ENCODE measurements at regions not wholly inside any gene's neighbourhood (a gene's known extent, or its start where the extent isn't known, plus 50 kb on each side); places are given as distances from the start of the nearest gene placed in this dataset.

DNA sequence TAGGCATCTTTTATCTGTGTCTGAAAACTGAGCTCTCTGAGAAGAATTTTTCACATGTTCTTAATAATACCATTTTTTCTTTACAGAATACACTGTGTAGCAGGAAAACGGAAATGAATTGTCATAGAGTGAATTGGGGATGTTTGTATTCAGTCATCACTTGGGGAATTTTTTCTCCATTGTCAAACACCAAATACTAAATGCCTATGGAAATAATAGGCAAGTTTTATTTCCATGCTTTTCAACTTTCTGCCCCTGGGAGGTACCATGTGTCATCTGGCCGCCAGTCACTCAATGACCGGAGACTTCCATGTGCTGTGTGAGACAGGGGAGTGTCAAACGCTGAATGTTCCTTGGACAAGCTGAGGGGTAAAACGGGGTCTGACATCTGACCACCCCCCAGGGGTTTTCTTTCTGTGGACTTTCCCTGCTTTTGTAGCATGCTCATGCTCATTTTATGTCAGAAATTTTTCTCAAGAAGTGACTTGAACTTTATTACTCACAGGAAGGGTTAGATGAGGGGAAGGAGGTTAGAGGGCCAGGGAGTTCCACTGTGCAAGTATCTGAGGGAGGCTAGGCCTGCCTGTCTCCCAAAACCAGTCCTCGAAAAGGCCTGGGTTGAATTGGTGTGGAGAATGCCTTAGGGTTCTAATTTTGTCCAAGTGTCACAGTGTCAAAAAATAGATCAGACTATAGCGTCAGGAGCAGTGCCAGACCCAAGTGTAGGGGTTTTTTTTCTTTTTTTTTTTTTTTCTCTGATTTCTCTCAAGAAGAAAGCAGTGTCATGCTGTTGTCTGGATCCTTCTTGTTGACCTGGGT, 438.6 kb downstream of the AGTPBP1 start:
- TF ChIP-seq, protein P1, sequence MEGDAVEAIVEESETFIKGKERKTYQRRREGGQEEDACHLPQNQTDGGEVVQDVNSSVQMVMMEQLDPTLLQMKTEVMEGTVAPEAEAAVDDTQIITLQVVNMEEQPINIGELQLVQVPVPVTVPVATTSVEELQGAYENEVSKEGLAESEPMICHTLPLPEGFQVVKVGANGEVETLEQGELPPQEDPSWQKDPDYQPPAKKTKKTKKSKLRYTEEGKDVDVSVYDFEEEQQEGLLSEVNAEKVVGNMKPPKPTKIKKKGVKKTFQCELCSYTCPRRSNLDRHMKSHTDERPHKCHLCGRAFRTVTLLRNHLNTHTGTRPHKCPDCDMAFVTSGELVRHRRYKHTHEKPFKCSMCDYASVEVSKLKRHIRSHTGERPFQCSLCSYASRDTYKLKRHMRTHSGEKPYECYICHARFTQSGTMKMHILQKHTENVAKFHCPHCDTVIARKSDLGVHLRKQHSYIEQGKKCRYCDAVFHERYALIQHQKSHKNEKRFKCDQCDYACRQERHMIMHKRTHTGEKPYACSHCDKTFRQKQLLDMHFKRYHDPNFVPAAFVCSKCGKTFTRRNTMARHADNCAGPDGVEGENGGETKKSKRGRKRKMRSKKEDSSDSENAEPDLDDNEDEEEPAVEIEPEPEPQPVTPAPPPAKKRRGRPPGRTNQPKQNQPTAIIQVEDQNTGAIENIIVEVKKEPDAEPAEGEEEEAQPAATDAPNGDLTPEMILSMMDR (IDR thresholded peaks at IDR 0.05 in 2 of 3, conservative IDR thresholded peaks at IDR 0.05 in 1 of 3; ENCODE audit: insufficient read depth in 2 of 3, low read depth in 1 of 3, low read length in 3 of 3), result no peak
- TF ChIP-seq FOXJ2 (tag; IDR thresholded peaks at IDR 0.05) (no peak), FOXM1 (IDR thresholded peaks at IDR 0.05; ENCODE audit: low read depth) (no peak), FOXM1 (CRISPR knock-in tag; IDR thresholded peaks at IDR 0.05; ENCODE audit: low read depth) (no peak), TFAM (CRISPR knock-in tag; conservative IDR thresholded peaks at IDR 0.05) (no peak), POLR2A (conservative IDR thresholded peaks at IDR 0.05) (no peak), POLR2AphosphoS5 (IDR thresholded peaks at IDR 0.05; ENCODE audit: control insufficient read depth, insufficient read depth, low read depth, low read length) (no peak), RAD21 (CRISPR knock-in tag; conservative IDR thresholded peaks at IDR 0.05 in 1 of 2, IDR thresholded peaks at IDR 0.05 in 1 of 2) (no peak), CAMTA2 (CRISPR knock-in tag; conservative IDR thresholded peaks at IDR 0.05) (no peak), DPF2 (IDR thresholded peaks at IDR 0.05) (no peak)
- TF ChIP-seq, protein P2, sequence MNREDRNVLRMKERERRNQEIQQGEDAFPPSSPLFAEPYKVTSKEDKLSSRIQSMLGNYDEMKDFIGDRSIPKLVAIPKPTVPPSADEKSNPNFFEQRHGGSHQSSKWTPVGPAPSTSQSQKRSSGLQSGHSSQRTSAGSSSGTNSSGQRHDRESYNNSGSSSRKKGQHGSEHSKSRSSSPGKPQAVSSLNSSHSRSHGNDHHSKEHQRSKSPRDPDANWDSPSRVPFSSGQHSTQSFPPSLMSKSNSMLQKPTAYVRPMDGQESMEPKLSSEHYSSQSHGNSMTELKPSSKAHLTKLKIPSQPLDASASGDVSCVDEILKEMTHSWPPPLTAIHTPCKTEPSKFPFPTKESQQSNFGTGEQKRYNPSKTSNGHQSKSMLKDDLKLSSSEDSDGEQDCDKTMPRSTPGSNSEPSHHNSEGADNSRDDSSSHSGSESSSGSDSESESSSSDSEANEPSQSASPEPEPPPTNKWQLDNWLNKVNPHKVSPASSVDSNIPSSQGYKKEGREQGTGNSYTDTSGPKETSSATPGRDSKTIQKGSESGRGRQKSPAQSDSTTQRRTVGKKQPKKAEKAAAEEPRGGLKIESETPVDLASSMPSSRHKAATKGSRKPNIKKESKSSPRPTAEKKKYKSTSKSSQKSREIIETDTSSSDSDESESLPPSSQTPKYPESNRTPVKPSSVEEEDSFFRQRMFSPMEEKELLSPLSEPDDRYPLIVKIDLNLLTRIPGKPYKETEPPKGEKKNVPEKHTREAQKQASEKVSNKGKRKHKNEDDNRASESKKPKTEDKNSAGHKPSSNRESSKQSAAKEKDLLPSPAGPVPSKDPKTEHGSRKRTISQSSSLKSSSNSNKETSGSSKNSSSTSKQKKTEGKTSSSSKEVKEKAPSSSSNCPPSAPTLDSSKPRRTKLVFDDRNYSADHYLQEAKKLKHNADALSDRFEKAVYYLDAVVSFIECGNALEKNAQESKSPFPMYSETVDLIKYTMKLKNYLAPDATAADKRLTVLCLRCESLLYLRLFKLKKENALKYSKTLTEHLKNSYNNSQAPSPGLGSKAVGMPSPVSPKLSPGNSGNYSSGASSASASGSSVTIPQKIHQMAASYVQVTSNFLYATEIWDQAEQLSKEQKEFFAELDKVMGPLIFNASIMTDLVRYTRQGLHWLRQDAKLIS (CRISPR knock-in tag; IDR thresholded peaks at IDR 0.05), result no peak
- TF ChIP-seq, protein P3, sequence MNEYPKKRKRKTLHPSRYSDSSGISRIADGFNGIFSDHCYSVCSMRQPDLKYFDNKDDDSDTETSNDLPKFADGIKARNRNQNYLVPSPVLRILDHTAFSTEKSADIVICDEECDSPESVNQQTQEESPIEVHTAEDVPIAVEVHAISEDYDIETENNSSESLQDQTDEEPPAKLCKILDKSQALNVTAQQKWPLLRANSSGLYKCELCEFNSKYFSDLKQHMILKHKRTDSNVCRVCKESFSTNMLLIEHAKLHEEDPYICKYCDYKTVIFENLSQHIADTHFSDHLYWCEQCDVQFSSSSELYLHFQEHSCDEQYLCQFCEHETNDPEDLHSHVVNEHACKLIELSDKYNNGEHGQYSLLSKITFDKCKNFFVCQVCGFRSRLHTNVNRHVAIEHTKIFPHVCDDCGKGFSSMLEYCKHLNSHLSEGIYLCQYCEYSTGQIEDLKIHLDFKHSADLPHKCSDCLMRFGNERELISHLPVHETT (CRISPR knock-in tag; conservative IDR thresholded peaks at IDR 0.05 in 1 of 2, IDR thresholded peaks at IDR 0.05 in 1 of 2), result no peak
